Skeletal muscle satellite cell (primary cell): ENCODE measurements at regions not wholly inside any gene's neighbourhood (a gene's known extent, or its start where the extent isn't known, plus 50 kb on each side); places are given as distances from the start of the nearest gene placed in this dataset.

ENCODE experiments used
- H3K27me3 ChIP-seq: 2 replicates; pipeline ENCODE4 v1.7.0; 2013; ENCODE audit warnings: low read length; ENCODE audit not compliant: control insufficient read depth, insufficient read depth
- H3K36me3 ChIP-seq: 2 replicates; pipeline ENCODE4 v1.7.0; 2013; ENCODE audit warnings: mild to moderate bottlenecking, control low read depth, low read length; ENCODE audit not compliant: insufficient read depth
- H3K4me1 ChIP-seq: 2 replicates; pipeline ENCODE4 v1.7.0; 2013; ENCODE audit warnings: low read length; ENCODE audit not compliant: control insufficient read depth, insufficient read depth
- H3K4me2 ChIP-seq: 2 replicates; pipeline ENCODE4 v1.7.0; 2013; ENCODE audit warnings: mild to moderate bottlenecking, low read length
- H3K4me3 ChIP-seq: 2 replicates; pipeline ENCODE4 v1.7.0; 2013; ENCODE audit warnings: low read length
- H3K9ac ChIP-seq: 2 replicates; pipeline ENCODE4 v1.7.0; 2013; ENCODE audit warnings: mild to moderate bottlenecking, low read depth, low read length, moderate library complexity
- H3K9me3 ChIP-seq: replicated peaks from 2 replicates; pipeline ENCODE4 v1.7.0; 2013; ENCODE audit warnings: mild to moderate bottlenecking, control low read depth, low read length

- Histone ChIP-seq H3K4me2 (no peak overlapping the region), H3K27me3 (no peaks in the 10 kb centered on the region), H3K9me3 (no peaks in the 10 kb centered on the region), H3K4me3 (no peak overlapping the region), H3K36me3 (no peaks in the 10 kb centered on the region), H3K4me1 (no peaks in the 10 kb centered on the region), H3K9ac (no peak overlapping the region)
These were observed 118.7 kb downstream of the BMP2 start for GRCh38 chr20:6886065-6886729.

- Histone ChIP-seq H3K4me3 (no peak overlapping the region), H3K4me1 (no peaks in the 10 kb centered on the region)
These were observed 120.5 kb downstream of the BMP2 start for GRCh38 chr20:6887966-6888365.

GRCh38 chr20:6888736-6889395 is 121.4 kb downstream of the BMP2 start:
- Histone ChIP-seq H3K4me2 (no peak overlapping the region), H3K4me3 (no peak overlapping the region), H3K36me3 (no peaks in the 10 kb centered on the region), H3K4me1 (no peaks in the 10 kb centered on the region), H3K9ac (no peak overlapping the region), H3K9me3 (no peaks in the 10 kb centered on the region), H3K27me3 (no peaks in the 10 kb centered on the region)

More at GRCh38 chr20:6887966-6888365, 120.5 kb downstream of the BMP2 start:
- no peaks in the 10 kb centered on the region for H3K9me3 ChIP-seq
- no peak overlapping the region for H3K9ac ChIP-seq
- H3K4me2 ChIP-seq: no peak overlapping the region
- no peaks in the 10 kb centered on the region for H3K27me3 ChIP-seq
- no peaks in the 10 kb centered on the region for H3K36me3 ChIP-seq

GRCh38 chr20:6892724-6893123 is 125.2 kb downstream of the BMP2 start:
- Histone ChIP-seq H3K4me2 (no peak overlapping the region), H3K4me3 (no peak overlapping the region), H3K4me1 (no peaks in the 10 kb centered on the region), H3K9ac (no peak overlapping the region), H3K27me3 (no peaks in the 10 kb centered on the region), H3K9me3 (no peaks in the 10 kb centered on the region), H3K36me3 (no peaks in the 10 kb centered on the region)

- H3K4me3 ChIP-seq: no peak overlapping the region
- H3K4me1 ChIP-seq: no peaks in the 10 kb centered on the region
- no peak overlapping the region for H3K9ac ChIP-seq
- no peaks in the 10 kb centered on the region for H3K9me3 ChIP-seq
- no peak overlapping the region for H3K4me2 ChIP-seq
- H3K36me3 ChIP-seq: no peaks in the 10 kb centered on the region
- H3K27me3 ChIP-seq: no peaks in the 10 kb centered on the region
These were observed 131.4 kb downstream of the BMP2 start for GRCh38 chr20:6898928-6899327.

- Histone ChIP-seq H3K4me1 (no peaks in the 10 kb centered on the region), H3K9me3 (no peaks in the 10 kb centered on the region)
These were observed 139.4 kb downstream of the BMP2 start for GRCh38 chr20:6906871-6907270.

GRCh38 chr20:6908673-6909072 is 141.2 kb downstream of the BMP2 start:
- no peak overlapping the region for H3K4me3 ChIP-seq
- H3K36me3 ChIP-seq: no peaks in the 10 kb centered on the region
- H3K9me3 ChIP-seq: no peaks in the 10 kb centered on the region
- no peaks in the 10 kb centered on the region for H3K27me3 ChIP-seq
- no peak overlapping the region for H3K4me2 ChIP-seq
- no peak overlapping the region for H3K9ac ChIP-seq
- no peaks in the 10 kb centered on the region for H3K4me1 ChIP-seq

More at GRCh38 chr20:6906871-6907270, 139.4 kb downstream of the BMP2 start:
- H3K27me3 ChIP-seq: no peaks in the 10 kb centered on the region
- H3K4me3 ChIP-seq: no peak overlapping the region
- H3K9ac ChIP-seq: no peak overlapping the region
- H3K36me3 ChIP-seq: no peaks in the 10 kb centered on the region
- H3K4me2 ChIP-seq: no peak overlapping the region

GRCh38 chr20:6909608-6910007 is 142.1 kb downstream of the BMP2 start:
- H3K9me3 ChIP-seq: no peaks in the 10 kb centered on the region

GRCh38 chr20:6914986-6915385 is 147.5 kb downstream of the BMP2 start:
- Histone ChIP-seq H3K9ac (no peak overlapping the region), H3K4me2 (no peak overlapping the region), H3K4me1 (no peaks in the 10 kb centered on the region), H3K9me3 (no peaks in the 10 kb centered on the region), H3K4me3 (no peak overlapping the region), H3K36me3 (no peaks in the 10 kb centered on the region), H3K27me3 (no peaks in the 10 kb centered on the region)

More at GRCh38 chr20:6909608-6910007, 142.1 kb downstream of the BMP2 start:
- no peaks in the 10 kb centered on the region for H3K27me3 ChIP-seq
- H3K36me3 ChIP-seq: no peaks in the 10 kb centered on the region
- H3K4me1 ChIP-seq: no peaks in the 10 kb centered on the region
- H3K4me3 ChIP-seq: no peak overlapping the region
- H3K9ac ChIP-seq: no peak overlapping the region
- H3K4me2 ChIP-seq: no peak overlapping the region

- Histone ChIP-seq H3K4me2 (no peak overlapping the region), H3K9ac (no peak overlapping the region), H3K4me3 (no peak overlapping the region), H3K27me3 (no peaks in the 10 kb centered on the region), H3K36me3 (no peaks in the 10 kb centered on the region), H3K9me3 (no peaks in the 10 kb centered on the region), H3K4me1 (no peaks in the 10 kb centered on the region)
These were observed 149.5 kb downstream of the BMP2 start for GRCh38 chr20:6916938-6917337.

GRCh38 chr20:6919792-6920468 is 152.4 kb downstream of the BMP2 start:
- no peaks in the 10 kb centered on the region for H3K9me3 ChIP-seq
- H3K4me3 ChIP-seq: no peak overlapping the region
- H3K9ac ChIP-seq: no peak overlapping the region
- H3K4me1 ChIP-seq: no peaks in the 10 kb centered on the region
- H3K36me3 ChIP-seq: no peaks in the 10 kb centered on the region
- no peaks in the 10 kb centered on the region for H3K27me3 ChIP-seq
- H3K4me2 ChIP-seq: no peak overlapping the region
